CD14-positive monocyte (primary cell): ENCODE measurements at regions not wholly inside any gene's neighbourhood (a gene's known extent, or its start where the extent isn't known, plus 50 kb on each side); places are given as distances from the start of the nearest gene placed in this dataset.

Experiments used
- DNase-seq, 3 donors: peaks; one replicate each; pipeline ENCODE4 v3.0.0-alpha.2; 2011 to 2022
- H2AFZ ChIP-seq: 2 replicates; pipeline ENCODE4 v1.6.0; 2012; ENCODE audit warnings: mild to moderate bottlenecking, low read depth, low read length, inconsistent platforms; ENCODE audit not compliant: insufficient read depth, poor library complexity, severe bottlenecking
- H3K27ac ChIP-seq, 2 donors: 1 replicate in 1 of 2; 2 replicates in 1 of 2; pipeline ENCODE4 v1.5.1; 2012 to 2013; ENCODE audit warnings: low read length in 2 of 2, control low read depth in 1 of 2, inconsistent platforms in 1 of 2, low read depth in 1 of 2, mild to moderate bottlenecking in 1 of 2
- H3K27me3 ChIP-seq, 2 donors: one replicate each; pipeline versions ENCODE4 v1.6.0 to v1.6.1; 2011 to 2013; ENCODE audit warnings: low read length in 2 of 2; ENCODE audit not compliant: control insufficient read depth in 2 of 2, insufficient read depth in 2 of 2
- H3K36me3 ChIP-seq, 2 donors: replicated peaks in 1 of 2; 1 replicate in 1 of 2; 2 replicates in 1 of 2; pipeline versions ENCODE4 v1.5.1 to v1.6.1; 2012 to 2013; ENCODE audit warnings: low read length in 2 of 2, control low read depth in 1 of 2, inconsistent platforms in 1 of 2, mild to moderate bottlenecking in 1 of 2; ENCODE audit not compliant: insufficient read depth in 2 of 2, control insufficient read depth in 1 of 2
- H3K4me1 ChIP-seq, 2 donors: 1 replicate in 1 of 2; 2 replicates in 1 of 2; pipeline versions ENCODE4 v1.5.1 to v1.6.1; 2012 to 2013; ENCODE audit warnings: low read length in 2 of 2, control low read depth in 1 of 2, inconsistent platforms in 1 of 2, mild to moderate bottlenecking in 1 of 2, moderate library complexity in 1 of 2; ENCODE audit not compliant: insufficient read depth in 2 of 2, control insufficient read depth in 1 of 2
- H3K4me2 ChIP-seq: replicated peaks from 2 replicates; pipeline ENCODE3; 2012; ENCODE audit warnings: low read length, moderate library complexity, mild to moderate bottlenecking; ENCODE audit not compliant: poor library complexity, severe bottlenecking; ENCODE audit errors: extremely low read depth
- H3K4me3 ChIP-seq, 3 experiments: fragments of 200-600 bp in 1 of 3; sonication (generic) in 1 of 3; replicated peaks in 1 of 3; 1 replicate in 2 of 3; 2 replicates in 1 of 3; pipeline ENCODE4 v1.5.1; 2011 to 2013; ENCODE audit warnings: low read length in 3 of 3, mild to moderate bottlenecking in 3 of 3, control low read depth in 2 of 3, low read depth in 2 of 3, inconsistent platforms in 1 of 3, moderate library complexity in 1 of 3
- H3K79me2 ChIP-seq: 2 replicates; pipeline ENCODE4 v1.6.0; 2012; ENCODE audit warnings: mild to moderate bottlenecking, control low read depth, inconsistent platforms, low read length, moderate library complexity; ENCODE audit not compliant: insufficient read depth
- H3K9ac ChIP-seq: 2 replicates; pipeline ENCODE4 v1.6.0; 2017; ENCODE audit warnings: low read length, mild to moderate bottlenecking; ENCODE audit not compliant: insufficient read depth, poor library complexity, severe bottlenecking
- H3K9me3 ChIP-seq, 2 donors: replicated peaks in 1 of 2; 1 replicate in 1 of 2; 2 replicates in 1 of 2; pipeline versions ENCODE4 v1.5.1 to v1.6.1; 2012 to 2013; ENCODE audit warnings: low read length in 2 of 2, control low read depth in 1 of 2; ENCODE audit not compliant: control insufficient read depth in 1 of 2, insufficient read depth in 1 of 2
- H4K20me1 ChIP-seq: 2 replicates; pipeline ENCODE4 v1.6.0; 2012; ENCODE audit warnings: mild to moderate bottlenecking, low read length, control low read depth, moderate library complexity; ENCODE audit not compliant: insufficient read depth
- H3K27ac Mint-ChIP-seq, 7 donors: one replicate each; pipeline ENCODE4 v1.8.0; 2020; ENCODE audit warnings: mild to moderate bottlenecking in 7 of 7, mixed read lengths in 7 of 7, moderate library complexity in 6 of 7, inconsistent platforms in 2 of 7
- H3K27me3 Mint-ChIP-seq, 3 donors: one replicate each; pipeline ENCODE4 v1.8.0; 2021 to 2022; ENCODE audit warnings: low read depth in 3 of 3, mild to moderate bottlenecking in 3 of 3, mixed read lengths in 3 of 3, moderate library complexity in 3 of 3, inconsistent platforms in 1 of 3
- H3K36me3 Mint-ChIP-seq, 2 donors: one replicate each; pipeline ENCODE4 v1.8.0; 2020; ENCODE audit warnings: mixed read lengths in 2 of 2, inconsistent platforms in 1 of 2, mild to moderate bottlenecking in 1 of 2
- H3K4me1 Mint-ChIP-seq: one replicate; pipeline ENCODE4 v1.8.0; 2020; ENCODE audit warnings: mild to moderate bottlenecking, mixed read lengths
- H3K4me3 Mint-ChIP-seq, 2 donors: one replicate each; pipeline ENCODE4 v1.8.0; 2020; ENCODE audit warnings: mild to moderate bottlenecking in 2 of 2, mixed read lengths in 2 of 2, moderate library complexity in 1 of 2
- H3K9me3 Mint-ChIP-seq, 7 donors: one replicate each; pipeline ENCODE4 v1.8.0; 2020 to 2022; ENCODE audit warnings: mixed read lengths in 7 of 7, mild to moderate bottlenecking in 6 of 7, moderate library complexity in 6 of 7, inconsistent platforms in 2 of 7
- WGBS: methylation state at CpG from one replicate; pipeline ENCODE4 v1.1.5; 2013; ENCODE audit warnings: missing lambda C conversion rate; ENCODE audit not compliant: insufficient coverage; 5-methylcytosine and 5-hydroxymethylcytosine counted together
- intact Hi-C, 2 donors: fragments of 100-400 bp; cut with micrococcal nuclease; formaldehyde crosslinking; loops; one replicate each; pipeline versions ENCODE4 v1.15.0 to v1.15.1; 2023
- TF ChIP-seq, protein P1 (sequence below): fragments of 200-600 bp; IDR thresholded peaks from one replicate; pipeline ENCODE4 v1.8.0; 2022; ENCODE audit warnings: antibody characterized with exemption, mild to moderate bottlenecking

GRCh38 chr1:69139007-69139406 lies 428.7 kb upstream of the LRRC7 start:
- intact Hi-C loops = no loop called here

GRCh38 chr1:69146303-69146702 lies 421.4 kb upstream of the LRRC7 start:
- Histone ChIP-seq H2AFZ (no peak overlapping the region), H3K27me3 (no peaks in the 10 kb centered on the region), H3K36me3 (no peaks in the 10 kb centered on the region), H3K4me1 (no peaks in the 10 kb centered on the region), H4K20me1 (no peaks in the 10 kb centered on the region), H3K9me3 (no peaks in the 10 kb centered on the region), H3K79me2 (no peaks in the 10 kb centered on the region), H3K4me2 (no peak overlapping the region), H3K9ac (no peak overlapping the region), H3K27ac (no peak overlapping the region), H3K4me3 (no peak overlapping the region)
- no peak for DNase-seq
- Mint-ChIP-seq H3K4me3 (no peak overlapping the region), H3K27ac (no peak overlapping the region), H3K27me3 (no peaks in the 10 kb centered on the region), H3K9me3 (peaks cover 0 to 3% (median 2%) of the 10 kb centered on the region in 7 donors), H3K4me1 (no peaks in the 10 kb centered on the region), H3K36me3 (no peaks in the 10 kb centered on the region)
- TF ChIP-seq, protein P1, sequence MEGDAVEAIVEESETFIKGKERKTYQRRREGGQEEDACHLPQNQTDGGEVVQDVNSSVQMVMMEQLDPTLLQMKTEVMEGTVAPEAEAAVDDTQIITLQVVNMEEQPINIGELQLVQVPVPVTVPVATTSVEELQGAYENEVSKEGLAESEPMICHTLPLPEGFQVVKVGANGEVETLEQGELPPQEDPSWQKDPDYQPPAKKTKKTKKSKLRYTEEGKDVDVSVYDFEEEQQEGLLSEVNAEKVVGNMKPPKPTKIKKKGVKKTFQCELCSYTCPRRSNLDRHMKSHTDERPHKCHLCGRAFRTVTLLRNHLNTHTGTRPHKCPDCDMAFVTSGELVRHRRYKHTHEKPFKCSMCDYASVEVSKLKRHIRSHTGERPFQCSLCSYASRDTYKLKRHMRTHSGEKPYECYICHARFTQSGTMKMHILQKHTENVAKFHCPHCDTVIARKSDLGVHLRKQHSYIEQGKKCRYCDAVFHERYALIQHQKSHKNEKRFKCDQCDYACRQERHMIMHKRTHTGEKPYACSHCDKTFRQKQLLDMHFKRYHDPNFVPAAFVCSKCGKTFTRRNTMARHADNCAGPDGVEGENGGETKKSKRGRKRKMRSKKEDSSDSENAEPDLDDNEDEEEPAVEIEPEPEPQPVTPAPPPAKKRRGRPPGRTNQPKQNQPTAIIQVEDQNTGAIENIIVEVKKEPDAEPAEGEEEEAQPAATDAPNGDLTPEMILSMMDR = no peak
- no CpG with 5 or more reads among the region's 3 CpGs for WGBS
- intact Hi-C loops = no loop called here

More at GRCh38 chr1:69139007-69139406, 428.7 kb upstream of the LRRC7 start:
- Histone ChIP-seq H3K4me1 (no peaks in the 10 kb centered on the region), H3K36me3 (no peaks in the 10 kb centered on the region), H3K27ac (no peak overlapping the region), H3K4me2 (no peak overlapping the region), H2AFZ (no peak overlapping the region), H4K20me1 (no peaks in the 10 kb centered on the region), H3K27me3 (no peaks in the 10 kb centered on the region), H3K79me2 (no peaks in the 10 kb centered on the region), H3K4me3 (no peak overlapping the region), H3K9ac (no peak overlapping the region), H3K9me3 (peaks cover 5 to 7% of the 10 kb centered on the region in 2 donors)
- Mint-ChIP-seq H3K27ac (no peak overlapping the region), H3K9me3 (peaks cover 2 to 12% (median 8%) of the 10 kb centered on the region in 7 donors), H3K4me1 (no peaks in the 10 kb centered on the region), H3K4me3 (no peak overlapping the region), H3K36me3 (no peaks in the 10 kb centered on the region), H3K27me3 (peaks cover 0 to 1% (median 0%) of the 10 kb centered on the region in 3 donors)
- no peak for DNase-seq
- WGBS = 95% methylated on average over 2 of the region's 4 CpGs
- TF ChIP-seq, protein P1 = no peak
